ENCODE measurements at regions not wholly inside any gene's neighbourhood (a gene's known extent, or its start where the extent isn't known, plus 50 kb on each side); places are given as distances from the start of the nearest gene placed in this dataset.
"Not testable (repeated sequence)": the region's sequence is repeated elsewhere in the genome, so short reads cannot be mapped to it uniquely, and the experiment has no call there.

DNA sequence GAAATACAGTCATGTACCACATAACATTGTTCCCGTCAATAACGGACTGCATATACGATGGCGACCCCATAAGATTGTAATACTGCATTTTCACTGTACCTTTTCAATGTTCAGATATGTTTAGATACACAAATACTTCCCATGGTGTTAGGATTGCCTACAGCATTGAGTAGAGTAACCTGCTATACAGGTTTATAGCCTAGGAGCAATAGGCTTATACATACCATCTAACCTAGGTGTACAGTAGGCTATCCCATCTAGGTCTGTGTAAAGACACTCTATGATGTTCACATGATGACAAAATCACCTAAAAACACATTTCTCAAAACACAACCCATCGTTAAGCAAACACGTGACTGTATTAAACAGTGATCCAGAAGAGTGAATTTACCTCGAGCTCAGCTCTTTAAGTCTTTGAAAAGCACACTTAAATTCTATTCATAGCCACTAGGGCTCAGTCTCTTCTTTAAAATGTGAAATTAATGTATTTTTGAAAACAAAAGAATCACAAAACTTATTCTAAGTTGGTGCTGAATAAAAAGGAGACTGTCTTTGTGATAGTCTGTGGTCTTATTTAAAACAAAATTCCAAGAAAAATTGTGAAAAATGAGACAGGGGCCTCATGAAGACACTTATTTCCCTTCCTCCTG is 239.1 kb upstream of the ARID2 start:
- DNase-seq: no peak

DNA sequence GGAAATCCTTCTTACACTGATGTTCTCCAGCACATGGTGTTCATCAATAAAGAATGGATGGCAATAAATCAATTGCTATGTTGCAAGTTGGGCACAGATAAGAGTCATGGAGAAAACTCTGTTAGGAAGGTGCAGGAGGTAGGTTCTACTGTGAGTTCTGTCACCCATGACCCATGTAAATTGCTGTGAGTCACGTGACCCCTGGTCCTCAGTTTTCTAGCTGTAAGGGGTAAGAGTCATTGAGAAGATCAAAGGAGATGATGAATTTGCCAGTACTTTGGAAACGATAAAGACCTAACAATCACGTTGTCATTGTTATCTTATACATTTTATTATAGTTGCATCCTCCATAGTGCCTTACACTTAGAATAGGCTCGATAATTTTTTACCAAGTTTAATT is 235.2 kb upstream of the ARID2 start:
- DNase-seq: no peak

GRCh38 chr12:45498645-45499044 is 230.9 kb upstream of the ARID2 start:
- DNase-seq: no peak

- no peak for DNase-seq
Measured at GRCh38 chr12:45502481-45503128, 226.9 kb upstream of the ARID2 start.

- DNase-seq: no peak
Measured at GRCh38 chr12:45503899-45504298, 225.6 kb upstream of the ARID2 start.

- no peak for DNase-seq
Measured at GRCh38 chr12:45504316-45505010, 225.0 kb upstream of the ARID2 start.

DNA sequence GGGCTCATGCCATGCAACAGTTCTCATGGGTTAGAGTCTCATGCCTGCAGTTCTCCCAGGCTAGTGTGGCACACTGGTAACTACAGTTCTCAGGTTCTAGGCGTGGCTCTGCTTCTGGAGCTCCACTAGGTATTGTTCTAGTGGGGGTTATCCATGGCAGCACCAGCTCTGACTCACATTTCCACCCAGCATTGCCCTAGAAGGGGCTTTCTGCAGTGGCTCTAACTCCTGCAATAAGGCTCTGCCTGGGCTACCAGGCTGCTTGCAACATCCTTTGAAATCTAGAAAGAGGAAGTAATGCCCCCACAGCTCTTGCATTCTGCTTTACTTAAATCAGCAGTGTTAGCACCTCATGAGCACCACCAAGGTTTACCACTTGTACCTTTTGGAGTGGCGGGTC is 220.3 kb upstream of the ARID2 start:
- peak; percentile 36 for DNase-seq

- DNase-seq: no peak
Measured at GRCh38 chr12:45509621-45510020, 219.9 kb upstream of the ARID2 start.

GRCh38 chr12:45517381-45517780 is 212.1 kb upstream of the ARID2 start:
- peak; percentile 32 for DNase-seq

DNA sequence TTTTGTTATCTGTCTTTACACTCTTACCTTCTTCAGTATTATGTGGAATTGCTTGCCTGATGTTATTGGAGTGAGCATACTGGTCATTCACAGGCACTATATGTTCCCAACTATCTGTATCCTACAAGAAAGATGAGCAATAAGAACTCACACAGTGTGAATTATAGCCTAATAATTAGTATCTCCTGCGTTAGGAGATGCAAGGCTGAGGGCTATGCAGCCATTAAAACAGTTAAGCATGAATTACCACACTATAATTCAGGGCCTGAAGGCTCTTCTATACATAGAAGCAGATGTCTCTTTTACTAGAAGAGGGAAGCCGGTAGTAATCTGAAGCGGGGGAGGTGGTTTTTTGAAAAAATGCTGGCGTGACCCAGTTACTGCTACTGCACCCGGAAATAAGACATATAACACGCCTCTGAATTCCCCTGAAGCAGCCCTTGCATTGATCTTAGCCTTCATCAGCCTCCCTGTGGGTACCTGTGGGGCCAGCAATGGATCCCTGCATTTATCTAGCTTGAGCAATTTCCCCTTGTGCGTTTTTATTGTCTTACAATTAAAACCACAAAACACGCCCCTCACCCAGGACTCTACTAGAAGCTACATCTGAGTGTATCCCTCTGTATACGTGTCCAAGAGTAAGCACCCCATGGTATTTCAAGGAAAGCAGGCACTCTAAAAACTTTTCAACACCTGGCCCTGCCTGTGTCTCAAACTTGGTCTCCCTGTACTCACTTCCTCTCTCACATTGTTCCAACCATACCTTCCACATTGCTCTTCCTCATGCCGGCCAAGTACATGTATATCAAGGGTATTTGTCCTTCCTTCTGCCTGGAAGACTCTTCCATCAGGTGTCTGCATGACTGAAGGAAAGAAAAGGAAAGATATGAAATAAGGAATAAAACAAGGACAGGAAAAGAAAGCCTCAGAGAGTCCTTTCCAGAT is 210.9 kb upstream of the ARID2 start:
- DNase-seq: peak; percentile 86

DNA sequence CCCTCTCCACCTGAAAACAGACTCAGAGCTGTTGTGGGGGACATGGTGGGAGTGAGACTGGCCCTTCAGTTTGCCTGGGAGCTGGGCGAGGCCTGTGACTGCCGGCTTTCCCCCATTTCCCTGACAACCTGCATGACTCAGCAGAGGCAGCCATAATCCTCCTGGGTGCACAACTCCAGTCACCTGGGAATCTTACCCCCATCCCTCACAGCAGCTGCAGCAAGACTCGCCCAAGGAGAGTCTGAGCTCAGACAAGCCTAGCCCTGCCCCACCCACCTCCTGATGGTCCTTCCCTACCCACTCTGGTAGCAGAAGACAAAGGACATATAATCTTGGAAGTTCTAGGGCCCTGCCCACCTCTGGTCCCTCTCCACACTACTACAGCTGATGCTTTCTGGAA is 207.3 kb upstream of the ARID2 start:
- peak; percentile 27 for DNase-seq

DNA sequence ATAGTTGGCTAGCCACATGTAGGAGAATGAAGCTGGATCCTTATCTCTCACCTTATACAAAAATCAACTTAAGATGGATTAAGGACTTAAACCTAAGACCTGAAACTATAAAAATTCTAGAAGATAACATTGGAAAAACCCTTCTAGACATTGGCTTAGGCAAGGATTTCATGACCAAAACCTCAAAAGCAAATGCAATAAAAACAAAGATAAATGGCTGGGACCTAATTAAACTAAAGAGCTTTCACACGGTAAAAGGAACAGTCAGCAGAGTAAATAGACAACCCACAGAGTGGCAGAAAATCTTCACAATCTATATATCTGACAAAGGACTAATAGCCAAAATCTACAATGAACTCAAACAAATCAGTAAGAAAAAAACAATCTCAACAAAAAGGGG is 202.7 kb upstream of the ARID2 start:
- DNase-seq: not testable (repeated sequence)

DNA sequence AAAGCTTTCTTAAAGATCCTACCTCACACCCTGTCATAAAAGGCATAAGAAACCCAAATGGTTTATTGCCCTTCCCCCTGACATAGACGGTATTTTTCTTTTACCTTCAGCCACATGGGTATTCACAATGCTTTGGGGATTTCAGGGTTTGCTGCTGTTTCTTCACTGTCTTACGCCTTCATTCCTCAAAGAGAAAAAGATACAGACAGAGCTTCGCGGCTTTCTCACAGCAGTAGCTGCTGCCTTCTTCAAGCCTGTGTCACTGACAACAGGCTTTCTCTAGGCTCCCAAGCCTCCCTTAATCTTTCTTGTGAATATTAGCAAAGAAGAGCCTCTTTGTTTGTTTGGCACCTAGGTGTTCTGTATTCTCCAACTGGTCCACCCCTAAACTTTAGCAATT is 197.4 kb upstream of the ARID2 start:
- DNase-seq: no peak

- no peak for DNase-seq
Measured at GRCh38 chr12:45535610-45536180, 193.8 kb upstream of the ARID2 start.

DNA sequence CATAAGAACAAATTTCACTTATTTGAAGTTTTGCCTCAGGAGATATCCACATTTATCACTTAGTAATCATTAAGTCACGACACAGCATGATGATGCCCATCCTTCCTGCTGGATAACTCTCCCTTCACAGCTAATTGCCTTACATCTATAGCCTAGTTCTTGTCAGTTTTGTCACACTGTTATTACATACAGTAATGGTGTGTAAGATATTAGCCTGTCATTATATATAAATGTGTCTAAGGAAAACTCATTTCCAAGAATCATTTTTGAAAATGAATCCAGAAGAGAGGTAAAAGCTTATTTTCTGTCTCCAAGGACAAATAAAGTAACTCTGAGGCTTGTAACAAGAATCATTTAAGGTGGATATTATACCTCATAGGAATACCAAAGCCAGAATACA is 193.2 kb upstream of the ARID2 start:
- DNase-seq: no peak

- DNase-seq: peak; percentile 19
Measured at GRCh38 chr12:45540661-45541341, 188.7 kb upstream of the ARID2 start.

DNA sequence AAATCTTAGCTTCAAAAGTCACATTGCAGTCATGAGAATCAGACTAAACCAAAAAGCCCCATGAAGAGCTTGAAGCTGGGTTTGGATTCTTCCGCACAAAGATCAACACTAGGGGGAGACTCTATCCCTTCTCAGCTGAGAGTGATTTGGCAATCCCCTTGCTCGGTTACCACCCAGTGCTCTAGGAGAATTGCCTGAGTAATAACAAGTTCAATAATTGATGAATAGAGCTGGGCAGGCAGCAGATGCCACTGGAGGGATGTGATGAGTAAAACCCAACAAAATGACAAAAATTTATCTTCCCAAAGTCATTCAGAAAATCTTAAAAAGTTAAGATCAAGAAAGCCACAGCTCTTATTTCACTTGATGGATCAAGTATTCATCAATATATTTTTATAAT is 185.6 kb upstream of the ARID2 start:
- peak; percentile 91 for DNase-seq

- no peak for DNase-seq
Measured at GRCh38 chr12:45546545-45546944, 183.0 kb upstream of the ARID2 start.

DNA sequence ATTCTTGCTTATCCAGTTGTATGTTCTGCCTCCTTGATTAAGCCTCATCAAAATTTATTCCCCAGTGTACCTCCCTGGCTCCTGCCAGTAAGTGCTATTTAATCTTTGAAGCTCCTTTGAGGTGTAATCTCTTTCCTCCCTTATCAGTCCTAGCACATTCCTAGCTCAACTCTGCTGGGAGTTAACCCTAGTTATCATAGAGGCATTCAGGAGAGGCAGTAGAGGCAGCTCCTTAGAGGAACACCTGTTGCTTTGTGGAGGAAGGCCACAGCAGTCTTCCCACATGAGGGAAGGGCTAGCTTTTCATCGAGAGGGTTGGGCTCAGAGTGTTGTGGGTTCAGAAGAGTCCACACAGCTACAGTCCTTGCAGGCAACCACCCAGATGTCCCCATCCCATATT is 182.4 kb upstream of the ARID2 start:
- no peak for DNase-seq

DNA sequence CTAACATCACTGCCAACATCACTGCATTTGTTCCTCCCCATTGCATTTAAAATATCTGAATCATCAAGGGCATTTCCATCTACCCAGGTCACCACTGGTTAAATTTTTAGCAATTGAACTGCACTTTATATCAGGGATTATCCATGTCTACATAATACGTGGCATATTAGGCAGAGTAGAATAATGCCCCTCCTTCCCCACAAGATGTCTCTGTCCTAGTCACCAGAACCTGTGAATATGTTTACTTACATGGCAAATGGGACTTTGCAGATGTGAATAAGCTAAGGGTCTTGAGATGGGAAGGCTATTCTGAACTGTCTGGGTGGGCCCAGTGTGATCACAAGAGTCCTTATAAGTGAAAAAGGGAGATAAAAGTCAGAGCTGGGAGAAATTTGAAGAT is 181.7 kb upstream of the ARID2 start:
- DNase-seq: peak; percentile 21

GRCh38 chr12:45548426-45548825 is 181.1 kb upstream of the ARID2 start:
- DNase-seq: no peak

DNA sequence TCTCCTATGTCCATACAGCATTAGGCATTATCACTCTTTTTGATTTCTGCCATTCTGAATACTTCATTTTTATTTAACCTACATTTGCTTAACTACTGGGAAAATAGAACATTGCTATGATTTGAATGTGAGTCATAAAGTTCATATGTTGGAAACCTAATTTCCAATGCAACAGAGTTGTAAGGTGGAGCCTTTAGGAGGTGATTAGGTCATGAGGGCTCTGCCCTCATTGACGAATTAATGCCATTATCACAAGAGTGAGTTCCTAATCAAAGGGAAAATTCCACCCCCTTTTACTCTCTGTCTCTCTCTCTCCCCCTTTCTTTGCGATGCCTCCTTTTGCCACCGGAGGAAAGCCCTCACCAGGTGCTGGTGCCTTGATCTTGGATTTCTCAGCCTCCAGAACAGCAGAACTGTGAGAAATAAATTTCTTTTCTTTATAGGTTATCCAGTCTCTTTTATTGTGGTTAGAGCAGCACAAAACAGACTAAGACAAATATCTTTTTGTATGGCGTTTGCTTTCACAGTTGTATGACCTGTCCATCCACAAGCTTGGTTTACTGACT is 180.1 kb upstream of the ARID2 start:
- DNase-seq: no peak

Measured in NCI-H69 (cell line).